SK-N-SH (cell line): ENCODE measurements at regions not wholly inside any gene's neighbourhood (a gene's known extent, or its start where the extent isn't known, plus 50 kb on each side); places are given as distances from the start of the nearest gene placed in this dataset.

Experiments used
- CTCF ChIA-PET: fragments of 300-600, 350-600 bp; formaldehyde crosslinking; extraction: SDS; loops from one replicate; lab custom pipeline; 2021; lab: Yijun Ruan, JAX
- POLR2A ChIA-PET: fragments of 350-600 bp; sonication (Branson Sonifier 250); formaldehyde crosslinking; extraction: SDS; loops from one replicate; lab custom pipeline; 2020; ENCODE audit warnings: antibody characterized with exemption, inconsistent platforms; lab: Yijun Ruan, JAX
- DNase-seq: peaks from one replicate; pipeline ENCODE4 v3.0.0; 2012
- H2AFZ ChIP-seq: fragments of 200-600 bp; sonication (generic); 2 replicates; pipeline ENCODE4 v1.8.1; 2016; ENCODE audit warnings: antibody characterized with exemption, mild to moderate bottlenecking, low read depth
- H3F3A ChIP-seq: fragments of 200-600 bp; sonication (generic); replicated peaks from 2 replicates; pipeline ENCODE3; 2016; ENCODE audit warnings: antibody characterized with exemption, mild to moderate bottlenecking; ENCODE audit not compliant: insufficient read depth
- H3K27ac ChIP-seq, 2 experiments: fragments of 200-500 bp in 1 of 2; fragments of 200-600 bp in 1 of 2; sonication (Bioruptor generic) in 1 of 2; sonication (generic), shearing (Covaris generic) in 1 of 2; 2 replicates each; pipeline versions ENCODE4 v1.5.1 to v1.6.1; 2014 to 2016; ENCODE audit warnings: low read depth in 2 of 2, inconsistent platforms in 1 of 2, low read length in 1 of 2, mild to moderate bottlenecking in 1 of 2, mixed read lengths in 1 of 2
- H3K27me3 ChIP-seq: fragments of 200-600 bp; sonication (generic), shearing (Covaris generic); 2 replicates; pipeline ENCODE4 v1.6.1; 2016; ENCODE audit warnings: mixed run types; ENCODE audit not compliant: insufficient read depth
- H3K36me3 ChIP-seq, 2 experiments: fragments of 200-500 bp in 1 of 2; fragments of 200-600 bp in 1 of 2; sonication (Bioruptor generic) in 1 of 2; sonication (generic) in 1 of 2; replicated peaks in 1 of 2; 2 replicates each; pipeline versions ENCODE3 to v1.5.1; 2014 to 2016; ENCODE audit warnings: low read length in 1 of 2, mild to moderate bottlenecking in 1 of 2; ENCODE audit not compliant: insufficient read depth in 2 of 2, control insufficient read depth in 1 of 2
- H3K4me1 ChIP-seq, 2 experiments: fragments of 200-500 bp in 1 of 2; fragments of 200-600 bp in 1 of 2; sonication (Bioruptor generic) in 1 of 2; sonication (generic), shearing (Covaris generic) in 1 of 2; 2 replicates each; pipeline versions ENCODE4 v1.5.1 to v1.6.1; 2014 to 2016; ENCODE audit warnings: low read depth in 1 of 2, low read length in 1 of 2, mixed run types in 1 of 2; ENCODE audit not compliant: insufficient read depth in 2 of 2, control insufficient read depth in 1 of 2
- H3K4me2 ChIP-seq: fragments of 200-600 bp; sonication (generic), shearing (Covaris generic); 2 replicates; pipeline ENCODE4 v1.6.1; 2017; ENCODE audit warnings: mixed run types
- H3K4me3 ChIP-seq, 2 experiments: fragments of 200-500 bp in 1 of 2; fragments of 200-600 bp in 1 of 2; sonication (Bioruptor generic) in 1 of 2; sonication (generic), shearing (Covaris generic) in 1 of 2; 2 replicates each; pipeline versions ENCODE4 v1.5.1 to v1.8.1; 2014 to 2016; ENCODE audit warnings: low read depth in 2 of 2, inconsistent platforms in 1 of 2, low read length in 1 of 2, mild to moderate bottlenecking in 1 of 2, mixed read lengths in 1 of 2, moderate library complexity in 1 of 2
- H3K79me2 ChIP-seq: fragments of 200-600 bp; sonication (generic); 2 replicates; pipeline ENCODE4 v1.8.1; 2017; ENCODE audit warnings: mild to moderate bottlenecking; ENCODE audit not compliant: insufficient read depth
- H3K9ac ChIP-seq: fragments of 200-600 bp; sonication (generic); 2 replicates; pipeline ENCODE4 v1.6.1; 2017; ENCODE audit warnings: mixed run types
- H3K9me2 ChIP-seq: fragments of 200-600 bp; sonication (generic); 2 replicates; pipeline ENCODE4 v1.6.1; 2017; ENCODE audit warnings: mixed run types
- H3K9me3 ChIP-seq: fragments of 200-600 bp; sonication (generic); 2 replicates; pipeline ENCODE4 v1.6.1; 2017; ENCODE audit warnings: mixed run types, mild to moderate bottlenecking, moderate library complexity
- H4K20me1 ChIP-seq: fragments of 200-600 bp; sonication (generic); 2 replicates; pipeline ENCODE4 v1.6.1; 2017; ENCODE audit warnings: mild to moderate bottlenecking, mixed run types; ENCODE audit not compliant: insufficient read depth
- CTCF ChIP-seq: fragments of 200-600 bp; sonication (generic); IDR thresholded peaks from 2 replicates; pipeline ENCODE4 v1.6.1; 2017; ENCODE audit warnings: antibody characterized with exemption, mild to moderate bottlenecking, moderate library complexity
- EP300 ChIP-seq, 2 experiments: IDR thresholded peaks; 2 replicates each; pipeline versions ENCODE4 v1.4.0 to v1.6.1; 2012; ENCODE audit warnings: borderline replicate concordance in 1 of 2, low read depth in 1 of 2, low read length in 1 of 2
- FOXJ3 ChIP-seq: sonication (generic); formaldehyde crosslinking; IDR thresholded peaks from 2 replicates; pipeline ENCODE4 v1.5.1; 2020; ENCODE audit warnings: mild to moderate bottlenecking, missing genetic modification reagents
- FOXM1 ChIP-seq: IDR thresholded peaks from 2 replicates; pipeline ENCODE4 v1.4.0; 2012; ENCODE audit warnings: low read depth, mild to moderate bottlenecking
- JUND ChIP-seq: IDR thresholded peaks from 2 replicates; pipeline ENCODE4 v1.4.0; 2012
- MEF2A ChIP-seq: IDR thresholded peaks from 2 replicates; pipeline ENCODE4 v1.4.0; 2012; ENCODE audit warnings: low read depth, borderline replicate concordance
- NFIC ChIP-seq: IDR thresholded peaks from 2 replicates; pipeline ENCODE4 v1.4.0; 2012; ENCODE audit warnings: borderline replicate concordance
- NRF1 ChIP-seq: IDR thresholded peaks from 2 replicates; pipeline ENCODE4 v1.6.1; 2012; ENCODE audit warnings: low read depth, mild to moderate bottlenecking, low read length
- POLR2AphosphoS5 ChIP-seq: IDR thresholded peaks from 2 replicates; pipeline ENCODE4 v1.6.1; 2012; ENCODE audit warnings: low read depth, low read length
- RAD21 ChIP-seq: IDR thresholded peaks from 2 replicates; pipeline ENCODE4 v1.6.1; 2012; ENCODE audit warnings: mild to moderate bottlenecking, low read length
- REST ChIP-seq: IDR thresholded peaks from 2 replicates; pipeline ENCODE4 v1.6.1; 2012; ENCODE audit warnings: mild to moderate bottlenecking, low read depth, low read length, moderate library complexity
- RFX5 ChIP-seq: IDR thresholded peaks from 2 replicates; pipeline ENCODE4 v1.6.1; 2012; ENCODE audit warnings: mild to moderate bottlenecking, improper control_type of control experiment, low read length
- SIN3A ChIP-seq: IDR thresholded peaks from 2 replicates; pipeline ENCODE4 v1.6.1; 2012; ENCODE audit warnings: low read depth, mild to moderate bottlenecking, low read length, moderate library complexity, borderline replicate concordance
- SMC3 ChIP-seq: IDR thresholded peaks from 2 replicates; pipeline ENCODE4 v1.6.1; 2012; ENCODE audit warnings: low read depth, low read length, improper control_type of control experiment
- TAF1 ChIP-seq: IDR thresholded peaks from 2 replicates; pipeline ENCODE4 v1.6.1; 2012; ENCODE audit warnings: low read depth, mild to moderate bottlenecking, low read length, moderate library complexity, borderline replicate concordance
- TCF12 ChIP-seq: IDR thresholded peaks from 2 replicates; pipeline ENCODE4 v1.4.0; 2012
- USF1 ChIP-seq: IDR thresholded peaks from 2 replicates; pipeline ENCODE4 v1.4.0; 2012; ENCODE audit warnings: low read depth, borderline replicate concordance
- WGBS: methylation state at CpG from one replicate; pipeline ENCODE4 v1.1.6; 2017; ENCODE audit warnings: low lambda C conversion rate; 5-methylcytosine and 5-hydroxymethylcytosine counted together
- TF ChIP-seq, protein P1 (sequence below): IDR thresholded peaks from 2 replicates; pipeline ENCODE4 v1.4.0; 2012; ENCODE audit warnings: low read depth, borderline replicate concordance
- TF ChIP-seq, protein P2 (sequence below): IDR thresholded peaks from 2 replicates; pipeline ENCODE4; 2012
- TF ChIP-seq, protein P3 (sequence below): fragments of 150-350 bp; IDR thresholded peaks from 2 replicates; pipeline ENCODE4 v1.6.1; 2016; ENCODE audit warnings: mild to moderate bottlenecking, low read depth, low read length

- POLR2A ChIA-PET, result no interaction called here
These were observed 440.1 kb upstream of the ADAMTS16 start for GRCh38 chr5:4700069-4700468.

More at GRCh38 chr5:4700069-4700468, 440.1 kb upstream of the ADAMTS16 start:
- Histone ChIP-seq H3K27me3 (peaks cover 14% of the 10 kb centered on the region; the same call in 1 of the 2 replicates), H3K79me2 (no peaks in the 10 kb centered on the region), H2AFZ (no peak overlapping the region), H3K4me1 (0 out of 4 replicates have a peak, but pooled peaks cover 0 to 4% of the 10 kb centered on the region in 2 experiments), H3K27ac (no peak overlapping the region), H3K9me3 (no peaks in the 10 kb centered on the region), H3K4me3 (no peak overlapping the region; a peak in 1 of 4 replicates), H3K36me3 (no peaks in the 10 kb centered on the region), H3K9me2 (no peaks in the 10 kb centered on the region), H4K20me1 (no peaks in the 10 kb centered on the region), H3K4me2 (0 out of 2 replicates have a peak overlapping the region, but pooled peaks have one; percentile 34), H3K9ac (no peak overlapping the region), H3F3A (no peaks in the 10 kb centered on the region)
- peak; percentile 8 for DNase-seq
- CTCF ChIA-PET, result interaction anchor here (0.5 to 1.1 kb wide), 4 partner anchors 9 to 60 kb away, joined by 3 read pairs; no protein-coding TSS in a partner anchor
- WGBS, result 2% methylated on average over 7 of the region's 7 CpGs
- no peak for TF ChIP-seq FOXM1
- no peak for TF ChIP-seq TCF12
- TF ChIP-seq, protein P1, sequence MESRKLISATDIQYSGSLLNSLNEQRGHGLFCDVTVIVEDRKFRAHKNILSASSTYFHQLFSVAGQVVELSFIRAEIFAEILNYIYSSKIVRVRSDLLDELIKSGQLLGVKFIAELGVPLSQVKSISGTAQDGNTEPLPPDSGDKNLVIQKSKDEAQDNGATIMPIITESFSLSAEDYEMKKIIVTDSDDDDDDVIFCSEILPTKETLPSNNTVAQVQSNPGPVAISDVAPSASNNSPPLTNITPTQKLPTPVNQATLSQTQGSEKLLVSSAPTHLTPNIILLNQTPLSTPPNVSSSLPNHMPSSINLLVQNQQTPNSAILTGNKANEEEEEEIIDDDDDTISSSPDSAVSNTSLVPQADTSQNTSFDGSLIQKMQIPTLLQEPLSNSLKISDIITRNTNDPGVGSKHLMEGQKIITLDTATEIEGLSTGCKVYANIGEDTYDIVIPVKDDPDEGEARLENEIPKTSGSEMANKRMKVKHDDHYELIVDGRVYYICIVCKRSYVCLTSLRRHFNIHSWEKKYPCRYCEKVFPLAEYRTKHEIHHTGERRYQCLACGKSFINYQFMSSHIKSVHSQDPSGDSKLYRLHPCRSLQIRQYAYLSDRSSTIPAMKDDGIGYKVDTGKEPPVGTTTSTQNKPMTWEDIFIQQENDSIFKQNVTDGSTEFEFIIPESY, result no peak
- no peak for TF ChIP-seq MEF2A
- no peak for TF ChIP-seq EP300 (IDR thresholded peaks at IDR 0.05; ENCODE audit: borderline replicate concordance in 1 of 2, low read depth in 1 of 2, low read length in 1 of 2)
- peak; percentile 69 for TF ChIP-seq RAD21
- TF ChIP-seq CTCF, result peak; percentile 88
- TF ChIP-seq, protein P2, sequence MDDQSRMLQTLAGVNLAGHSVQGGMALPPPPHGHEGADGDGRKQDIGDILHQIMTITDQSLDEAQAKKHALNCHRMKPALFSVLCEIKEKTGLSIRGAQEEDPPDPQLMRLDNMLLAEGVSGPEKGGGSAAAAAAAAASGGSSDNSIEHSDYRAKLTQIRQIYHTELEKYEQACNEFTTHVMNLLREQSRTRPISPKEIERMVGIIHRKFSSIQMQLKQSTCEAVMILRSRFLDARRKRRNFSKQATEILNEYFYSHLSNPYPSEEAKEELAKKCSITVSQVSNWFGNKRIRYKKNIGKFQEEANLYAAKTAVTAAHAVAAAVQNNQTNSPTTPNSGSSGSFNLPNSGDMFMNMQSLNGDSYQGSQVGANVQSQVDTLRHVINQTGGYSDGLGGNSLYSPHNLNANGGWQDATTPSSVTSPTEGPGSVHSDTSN, result no peak
- TF ChIP-seq USF1, result no peak
- TF ChIP-seq RFX5, result no peak
- TF ChIP-seq, protein P3, sequence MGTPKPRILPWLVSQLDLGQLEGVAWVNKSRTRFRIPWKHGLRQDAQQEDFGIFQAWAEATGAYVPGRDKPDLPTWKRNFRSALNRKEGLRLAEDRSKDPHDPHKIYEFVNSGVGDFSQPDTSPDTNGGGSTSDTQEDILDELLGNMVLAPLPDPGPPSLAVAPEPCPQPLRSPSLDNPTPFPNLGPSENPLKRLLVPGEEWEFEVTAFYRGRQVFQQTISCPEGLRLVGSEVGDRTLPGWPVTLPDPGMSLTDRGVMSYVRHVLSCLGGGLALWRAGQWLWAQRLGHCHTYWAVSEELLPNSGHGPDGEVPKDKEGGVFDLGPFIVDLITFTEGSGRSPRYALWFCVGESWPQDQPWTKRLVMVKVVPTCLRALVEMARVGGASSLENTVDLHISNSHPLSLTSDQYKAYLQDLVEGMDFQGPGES, result no peak
- no peak for TF ChIP-seq SIN3A
- no peak for TF ChIP-seq FOXJ3 (CRISPR knock-in tag)
- no peak for TF ChIP-seq POLR2AphosphoS5
- TF ChIP-seq JUND, result no peak
- peak; percentile 34; the same call in 1 of the 2 replicates for TF ChIP-seq SMC3
- TF ChIP-seq TAF1, result no peak
- no peak for TF ChIP-seq NRF1
- TF ChIP-seq REST, result no peak
- TF ChIP-seq NFIC, result no peak
